IPS-NIHi11 (cell line): ENCODE measurements at regions not wholly inside any gene's neighbourhood (a gene's known extent, or its start where the extent isn't known, plus 50 kb on each side); places are given as distances from the start of the nearest gene placed in this dataset.

ENCODE experiments used
- DNase-seq: peaks from one replicate; pipeline ENCODE4 v3.0.0; 2012; ENCODE audit warnings: mixed read lengths, low spot score

GRCh38 chr14:98888927-98889835, 382.8 kb downstream of the BCL11B start:
- DNase-seq: no peak

GRCh38 chr14:98889836-98890185, 382.2 kb downstream of the BCL11B start:
- no peak for DNase-seq

- no peak for DNase-seq
Measured at GRCh38 chr14:98890556-98891340, 381.2 kb downstream of the BCL11B start.

- DNase-seq: no peak
Measured at GRCh38 chr14:98893675-98894074, 378.3 kb downstream of the BCL11B start.

GRCh38 chr14:98894600-98894999, 377.4 kb downstream of the BCL11B start:
- no peak for DNase-seq

GRCh38 chr14:98896449-98896848, 375.5 kb downstream of the BCL11B start:
- no peak for DNase-seq

- no peak for DNase-seq
Measured at GRCh38 chr14:98897605-98898309, 374.2 kb downstream of the BCL11B start.

GRCh38 chr14:98899441-98899840, 372.6 kb downstream of the BCL11B start:
- DNase-seq: no peak

- DNase-seq: no peak
Measured at GRCh38 chr14:98900236-98900635, 371.8 kb downstream of the BCL11B start.

- DNase-seq: no peak
Measured at GRCh38 chr14:98900798-98901197, 371.2 kb downstream of the BCL11B start.

- no peak for DNase-seq
Measured at GRCh38 chr14:98901511-98902205, 370.3 kb downstream of the BCL11B start.

GRCh38 chr14:98903371-98903770, 368.6 kb downstream of the BCL11B start:
- DNase-seq: no peak

GRCh38 chr14:98904677-98905076, 367.3 kb downstream of the BCL11B start:
- DNase-seq: no peak

GRCh38 chr14:98906123-98906995, 365.6 kb downstream of the BCL11B start:
- DNase-seq: peak; percentile 41

- DNase-seq: no peak
Measured at GRCh38 chr14:98907271-98907670, 364.7 kb downstream of the BCL11B start.

GRCh38 chr14:98908050-98908449, 363.9 kb downstream of the BCL11B start:
- DNase-seq: no peak

GRCh38 chr14:98909251-98909944, 362.6 kb downstream of the BCL11B start:
- DNase-seq: no peak

- no peak for DNase-seq
Measured at GRCh38 chr14:98910061-98910460, 361.9 kb downstream of the BCL11B start.

- DNase-seq: no peak
Measured at GRCh38 chr14:98912655-98913054, 359.3 kb downstream of the BCL11B start.

GRCh38 chr14:98913967-98914650, 357.9 kb downstream of the BCL11B start:
- no peak for DNase-seq
